ENCODE measurements at regions not wholly inside any gene's neighbourhood (a gene's known extent, or its start where the extent isn't known, plus 50 kb on each side); places are given as distances from the start of the nearest gene placed in this dataset.
A peak's percentile ranks its signal among the peaks of the same experiment; 100 is the strongest.

- no peak for DNase-seq (ENCODE audit: low read depth)
These were observed 272.9 kb downstream of the IRS1 start for GRCh38 chr2:226526716-226527115.

DNA sequence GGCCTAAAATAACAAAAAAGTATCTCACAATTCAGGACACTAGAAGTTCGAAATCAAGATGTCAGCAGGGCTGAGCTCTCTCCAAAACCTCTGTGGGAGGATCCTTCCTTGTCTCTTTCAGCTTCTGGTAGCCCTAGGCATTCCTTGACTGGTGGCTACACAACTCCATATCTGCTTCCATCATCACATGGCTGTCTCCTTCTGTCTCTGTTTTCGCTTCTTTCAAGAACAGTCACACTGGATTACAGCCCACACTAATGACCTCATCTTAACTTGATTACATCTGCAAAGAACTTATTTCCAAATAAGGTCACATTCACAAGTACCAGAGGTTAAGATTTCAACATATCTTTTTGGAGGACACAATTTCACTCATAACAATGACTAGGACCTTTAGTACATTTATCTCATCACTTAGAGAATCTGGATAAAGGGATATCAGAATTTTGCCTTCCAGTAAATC, 275.2 kb downstream of the IRS1 start:
- DNase-seq (ENCODE audit: low read depth): no peak

- no peak for DNase-seq (ENCODE audit: low read depth)
These were observed 278.9 kb downstream of the IRS1 start for GRCh38 chr2:226520723-226521122.

DNA sequence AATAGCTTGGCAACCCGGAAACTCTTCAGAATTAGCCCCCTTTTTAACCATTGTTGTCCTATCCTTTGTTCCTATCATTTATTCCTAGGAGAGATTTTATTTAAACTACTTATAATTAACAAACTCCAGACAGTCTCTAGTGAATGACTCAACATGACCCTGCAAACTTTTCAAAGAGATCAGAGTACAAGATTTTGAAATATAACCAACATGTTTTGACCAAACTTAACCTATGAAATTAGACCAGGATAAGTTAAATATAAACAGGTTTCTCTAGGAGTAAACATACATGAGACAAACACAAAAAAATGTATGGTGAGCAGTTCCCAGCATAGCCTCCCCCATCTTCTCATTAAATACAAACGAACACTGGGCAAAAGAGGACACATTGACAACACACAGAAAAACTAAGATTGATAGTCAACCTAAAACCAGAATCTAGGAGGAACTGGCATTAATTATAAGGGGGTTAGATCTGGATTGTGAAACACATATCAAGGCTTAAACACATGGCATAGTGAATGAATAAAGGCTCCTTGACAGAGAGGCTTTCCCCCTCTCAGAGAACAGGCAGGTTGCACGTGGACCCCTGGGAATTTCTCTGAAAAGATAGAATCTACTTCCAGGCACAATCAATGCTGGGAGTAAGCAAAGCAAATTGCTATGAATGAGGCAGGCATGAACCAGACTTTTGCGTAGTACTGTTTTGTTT, 284.1 kb downstream of the IRS1 start:
- no peak for DNase-seq (ENCODE audit: low read depth)

DNA sequence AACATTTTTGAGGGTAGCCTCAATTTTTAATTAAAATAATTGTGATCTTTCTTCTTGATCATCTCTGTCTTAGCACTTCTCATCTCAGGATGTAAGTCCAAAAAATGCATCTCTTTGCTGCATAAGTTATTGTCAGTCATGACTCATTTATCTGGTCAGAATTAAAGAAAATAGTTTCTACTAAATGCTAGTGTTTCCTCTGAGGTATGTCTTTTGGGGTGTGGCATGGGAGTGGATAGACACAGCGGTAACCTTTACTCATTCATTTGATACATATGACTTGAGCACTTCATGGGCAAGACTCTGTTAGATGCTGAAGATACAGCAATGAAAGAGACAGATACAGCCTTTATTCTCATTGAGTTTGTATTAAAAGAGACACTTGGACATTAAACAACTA, 284.7 kb downstream of the IRS1 start:
- DNase-seq (ENCODE audit: low read depth): peak; percentile 28

DNA sequence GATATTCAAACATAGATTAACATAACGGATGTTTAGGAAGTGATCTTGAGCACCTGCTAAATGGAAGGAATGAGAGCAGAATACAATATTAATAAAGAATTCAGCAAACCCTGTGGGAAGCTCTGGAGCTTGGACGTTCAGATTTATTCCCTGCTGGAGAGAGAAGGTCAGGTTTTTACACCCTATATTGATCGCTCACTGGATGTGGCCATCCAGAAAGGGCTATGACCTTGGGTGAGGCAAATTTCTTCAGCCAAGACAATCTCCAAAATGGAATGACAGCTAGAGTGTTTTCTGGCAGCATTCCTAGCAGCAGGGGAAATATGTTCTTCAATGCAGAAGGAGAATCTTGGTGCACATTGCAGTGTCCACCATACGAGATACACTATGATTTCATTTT, 288.3 kb downstream of the IRS1 start:
- DNase-seq (ENCODE audit: low read depth): no peak

DNA sequence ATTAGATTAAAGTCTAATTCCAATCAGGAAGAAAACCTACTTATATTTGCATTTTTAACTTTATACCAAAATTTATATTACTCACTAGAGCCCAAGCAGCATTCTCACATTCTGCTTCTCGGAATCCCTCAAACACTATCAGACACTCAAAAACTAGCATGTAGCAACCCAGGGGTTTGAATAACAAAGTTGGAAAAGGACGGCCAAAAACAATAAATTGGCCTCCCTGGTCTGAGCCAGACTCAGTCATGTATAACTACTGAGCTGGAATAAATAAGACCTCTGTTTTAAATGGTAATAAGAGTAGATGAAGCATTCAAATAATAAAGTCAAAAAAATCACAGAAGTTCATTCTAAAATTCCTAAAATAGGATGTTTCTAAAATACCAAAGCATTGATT, 290.9 kb downstream of the IRS1 start:
- DNase-seq (ENCODE audit: low read depth): no peak

- DNase-seq (ENCODE audit: low read depth): no peak
These were observed 291.6 kb downstream of the IRS1 start for GRCh38 chr2:226508005-226508404.

GRCh38 chr2:226497146-226497909, 302.3 kb downstream of the IRS1 start:
- no peak for DNase-seq (ENCODE audit: low read depth)

GRCh38 chr2:226496273-226496550, 303.4 kb downstream of the IRS1 start:
- no peak for DNase-seq (ENCODE audit: low read depth)

DNA sequence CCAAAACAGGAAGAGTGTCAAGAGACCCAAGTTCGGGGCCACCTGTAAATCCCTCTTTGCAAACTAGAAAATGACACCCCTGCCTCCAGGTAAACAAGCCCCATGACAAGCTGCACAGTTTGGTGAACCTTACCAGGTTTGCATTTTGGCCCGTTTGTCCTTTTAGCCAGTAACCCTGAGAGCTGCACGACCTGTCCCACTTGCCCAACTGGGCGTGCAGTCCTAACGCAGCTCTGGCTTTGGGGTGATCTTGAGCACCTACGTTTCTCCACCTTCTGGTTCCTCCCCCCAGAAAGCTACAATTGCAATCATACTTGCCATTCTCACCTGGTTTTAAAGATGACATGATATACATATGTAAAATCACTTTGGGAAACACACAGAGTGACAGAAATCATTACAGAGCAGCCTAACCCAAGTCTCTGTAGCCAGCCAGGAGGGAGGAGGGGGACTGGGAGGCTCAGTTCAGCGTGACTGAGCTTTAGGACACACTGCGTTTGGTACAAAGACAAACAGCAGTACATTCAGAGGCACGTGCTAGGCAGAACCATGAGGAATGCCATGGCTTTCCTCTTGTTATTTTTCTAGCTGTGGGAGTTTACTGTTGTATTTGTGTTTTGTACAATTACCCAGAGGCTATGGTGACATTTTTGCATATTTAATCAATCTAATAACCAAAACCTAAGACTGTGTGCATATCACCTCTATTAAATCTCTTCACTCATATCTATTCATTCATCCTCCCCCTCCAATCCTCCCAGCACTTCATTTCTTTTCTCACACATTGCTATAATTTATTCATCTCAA, 304.0 kb downstream of the IRS1 start:
- DNase-seq (ENCODE audit: low read depth): no peak

DNA sequence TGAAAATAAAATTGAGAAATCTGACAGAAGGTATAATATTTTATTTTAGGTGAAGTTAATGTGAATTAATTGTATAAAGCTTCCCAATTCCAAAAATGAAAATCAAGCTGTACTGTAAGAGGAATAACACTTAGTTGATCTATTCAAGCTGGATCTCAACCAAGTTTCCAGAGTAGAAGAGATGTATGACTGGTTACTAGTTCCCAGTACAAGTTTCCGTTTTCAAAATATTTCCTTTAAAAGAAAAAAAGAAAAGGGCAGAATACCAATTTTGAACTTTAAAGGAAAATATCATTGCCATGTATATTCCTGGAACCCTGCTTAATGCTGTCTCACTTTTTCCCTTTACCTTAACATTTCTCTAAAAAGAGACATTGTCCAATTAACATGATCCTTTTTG, 308.5 kb downstream of the IRS1 start:
- no peak for DNase-seq (ENCODE audit: low read depth)

- DNase-seq (ENCODE audit: low read depth): peak; percentile 85
These were observed 309.7 kb downstream of the IRS1 start for GRCh38 chr2:226489775-226490541.

- no peak for DNase-seq (ENCODE audit: low read depth)
These were observed 311.6 kb downstream of the IRS1 start for GRCh38 chr2:226488034-226488433.

GRCh38 chr2:226487573-226487972, 312.0 kb downstream of the IRS1 start:
- no peak for DNase-seq (ENCODE audit: low read depth)

DNA sequence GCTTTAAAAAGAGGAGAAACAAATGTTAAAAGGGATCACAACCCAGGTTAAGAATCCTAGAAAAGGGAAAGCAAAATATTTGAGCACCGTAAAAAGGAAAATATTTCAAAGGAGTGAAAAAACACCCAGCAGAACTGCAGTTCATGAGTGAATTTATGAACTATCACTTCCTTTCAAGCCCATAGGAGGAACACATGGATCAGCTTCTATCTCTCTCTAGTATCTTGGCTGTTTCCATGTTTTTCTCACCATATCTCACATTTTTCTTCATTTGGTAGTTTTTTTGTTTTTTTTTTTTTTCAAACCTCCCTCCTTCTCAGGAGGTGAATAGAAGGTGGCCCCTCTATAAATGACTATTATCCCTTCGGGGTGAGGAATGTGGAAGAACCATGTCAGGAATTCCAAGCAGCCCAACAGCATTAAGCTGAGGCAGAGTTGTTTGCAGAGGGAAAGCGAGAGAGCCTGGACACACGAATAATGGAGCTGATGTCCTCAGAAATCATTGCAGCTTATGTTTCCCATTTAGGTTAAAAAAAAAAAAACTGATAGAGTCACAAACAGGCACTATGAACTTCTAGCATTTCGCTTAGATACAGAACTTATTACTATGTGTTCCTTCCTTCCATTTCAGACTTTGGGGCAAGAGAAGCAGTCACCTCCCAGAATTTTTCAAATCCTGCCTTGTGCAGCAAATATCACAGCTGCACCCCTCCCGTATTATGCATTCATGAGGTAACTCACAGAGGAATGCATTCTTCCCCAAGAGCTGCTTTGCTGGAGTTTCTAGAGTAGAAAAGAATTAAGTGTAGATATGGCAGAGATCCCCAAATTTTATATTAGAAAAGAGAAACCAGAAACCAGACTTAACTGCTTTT, 315.6 kb downstream of the IRS1 start:
- no peak for DNase-seq (ENCODE audit: low read depth)

DNA sequence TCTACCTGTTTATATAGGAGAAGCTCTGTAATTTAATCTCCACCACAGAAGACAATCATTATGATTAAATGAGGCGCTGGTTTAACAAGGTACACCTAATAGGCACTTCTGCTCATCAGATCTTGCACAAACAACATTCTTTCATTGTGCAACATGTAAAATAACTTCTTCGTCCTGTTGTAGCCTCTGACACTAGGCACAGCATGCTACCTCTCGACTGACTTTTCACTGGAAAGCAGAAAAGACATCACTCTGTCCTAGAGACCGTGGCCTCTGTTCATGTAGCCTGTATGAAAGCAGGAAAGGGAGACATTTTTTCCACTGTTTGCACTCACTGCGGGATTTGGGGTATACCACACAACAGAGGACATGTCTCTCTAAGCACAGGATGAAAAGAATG, 316.5 kb downstream of the IRS1 start:
- DNase-seq (ENCODE audit: low read depth): no peak

- DNase-seq (ENCODE audit: low read depth): peak; percentile 74
These were observed 321.4 kb downstream of the IRS1 start for GRCh38 chr2:226478109-226478809.

DNA sequence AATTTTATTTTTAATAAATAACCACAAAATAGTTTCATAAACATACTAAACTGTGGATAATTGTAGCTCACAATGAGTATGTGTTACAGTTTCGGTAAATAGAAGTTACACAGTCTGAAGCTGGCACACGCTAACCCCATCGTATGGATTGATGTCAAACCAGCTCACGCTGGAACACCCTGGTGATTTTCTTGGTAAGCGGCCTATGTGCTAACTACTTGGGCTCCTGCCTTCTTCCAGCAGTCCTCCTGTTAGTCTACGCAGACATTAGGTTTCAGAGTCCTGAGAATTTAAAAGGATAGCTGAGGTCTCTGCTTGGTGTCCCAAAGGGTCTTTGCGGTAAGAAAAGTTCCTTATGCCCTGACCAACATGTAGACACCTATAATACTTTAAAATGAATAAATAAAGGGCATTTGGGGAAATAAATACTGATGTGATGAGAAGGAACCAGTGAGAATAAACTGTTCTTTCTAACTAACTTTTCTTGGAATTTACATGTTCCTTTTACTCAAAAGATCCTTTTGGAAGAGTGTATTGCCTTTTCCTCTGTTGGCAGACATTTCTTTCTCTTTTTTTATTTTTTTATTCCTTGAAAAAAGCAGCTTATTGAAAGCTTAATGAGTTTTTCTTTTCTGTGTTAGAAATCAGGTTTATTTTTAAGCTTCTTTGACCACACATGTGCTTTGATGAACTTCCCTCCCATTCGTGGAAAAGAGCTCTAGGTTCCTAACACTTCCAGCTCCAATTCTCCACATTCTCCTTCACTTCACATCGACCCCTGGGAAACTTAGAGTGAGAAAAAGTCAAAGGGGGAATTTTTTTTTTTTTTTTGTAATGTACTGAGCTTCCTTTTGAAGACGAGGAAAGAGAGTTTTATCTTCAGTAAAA, 322.2 kb downstream of the IRS1 start:
- no peak for DNase-seq (ENCODE audit: low read depth)

- DNase-seq (ENCODE audit: low read depth): peak; percentile 58
These were observed 324.0 kb downstream of the IRS1 start for GRCh38 chr2:226475650-226476049.

Data from HS-5 (cell line).